HCT116 (cell line): ENCODE measurements at regions not wholly inside any gene's neighbourhood (a gene's known extent, or its start where the extent isn't known, plus 50 kb on each side); places are given as distances from the start of the nearest gene placed in this dataset.

ENCODE experiments used
- ATAC-seq: fragments of 200-7000 bp; cut with Tn5 transposase; 2 replicates; pipeline ENCODE4 v1.9.1; 2020; ENCODE audit warnings: mild to moderate bottlenecking, moderate library complexity
- BruUV-seq: library from RNA; stranded (reverse); fragments of 400-500 nt; replicated peaks from 2 replicates; lab custom pipeline; 2021; lab: Mats Ljungman, UMichigan
- CTCF ChIA-PET: fragments of 300-600 bp; sonication (Branson Sonifier 250); formaldehyde crosslinking; loops from one replicate; lab custom pipeline; 2021; ENCODE audit warnings: antibody characterized with exemption; lab: Charles Lee
- POLR2A ChIA-PET: fragments of 300-600, 350-600 bp; sonication (Branson Sonifier 250); formaldehyde crosslinking; loops from one replicate; lab custom pipeline; 2021; ENCODE audit warnings: antibody characterized with exemption; lab: Charles Lee
- RAD21 ChIA-PET, 2 experiments: fragments of 300-600 bp; sonication (Branson Sonifier 250); formaldehyde crosslinking; loops; one replicate each; lab custom pipeline; 2023; ENCODE audit warnings: low total read pairs in 2 of 2; ENCODE audit not compliant: uncharacterized antibody in 2 of 2, unreplicated experiment in 2 of 2, low non-redundant PET in 1 of 2; lab: Charles Lee
- DNase-seq: peaks from one replicate; pipeline ENCODE4 v3.0.0-alpha.2; 2010; ENCODE audit warnings: low read depth, low spot score
- H2AFZ ChIP-seq: fragments of 200-600 bp; shearing (Covaris generic), sonication (generic); 2 replicates; pipeline ENCODE4 v1.6.1; 2017; ENCODE audit warnings: low read depth, mixed run types, mixed read lengths, antibody characterized with exemption, low read length; ENCODE audit not compliant: poor library complexity, severe bottlenecking
- H3K27ac ChIP-seq: 2 replicates; pipeline ENCODE4 v1.5.1; 2012; ENCODE audit warnings: low read depth, low read length
- H3K27me3 ChIP-seq: fragments of 200-600 bp; sonication (generic); 2 replicates; pipeline ENCODE4 v1.6.1; 2016; ENCODE audit warnings: mixed run types, low read length, mixed read lengths; ENCODE audit not compliant: insufficient read depth
- H3K36me3 ChIP-seq, 2 experiments: fragments of 200-500 bp in 1 of 2; fragments of 200-600 bp in 1 of 2; sonication (Bioruptor generic) in 1 of 2; sonication (generic) in 1 of 2; 2 replicates each; pipeline versions ENCODE4 v1.5.1 to v1.6.1; 2014 to 2016; ENCODE audit warnings: low read length in 2 of 2, inconsistent platforms in 1 of 2, mixed read lengths in 1 of 2, mixed run types in 1 of 2; ENCODE audit not compliant: insufficient read depth in 2 of 2, control insufficient read depth in 1 of 2
- H3K4me1 ChIP-seq, 2 experiments: fragments of 200-600 bp in 1 of 2; sonication (generic) in 1 of 2; 2 replicates each; pipeline versions ENCODE4 v1.5.1 to v1.6.1; 2012 to 2017; ENCODE audit warnings: low read length in 2 of 2, inconsistent platforms in 1 of 2, mild to moderate bottlenecking in 1 of 2, mixed read lengths in 1 of 2, mixed run types in 1 of 2, moderate library complexity in 1 of 2; ENCODE audit not compliant: insufficient read depth in 2 of 2, control insufficient read depth in 1 of 2
- H3K4me2 ChIP-seq: fragments of 200-600 bp; sonication (generic); 2 replicates; pipeline ENCODE4 v1.6.1; 2017; ENCODE audit warnings: mixed run types, low read length, mixed read lengths
- H3K4me3 ChIP-seq, 2 experiments: fragments of 200-600 bp in 1 of 2; sonication (generic) in 1 of 2; replicated peaks in 1 of 2; 2 replicates each; pipeline ENCODE4 v1.5.1; 2011 to 2016; ENCODE audit warnings: low read length in 2 of 2, control low read depth in 1 of 2, low read depth in 1 of 2, mild to moderate bottlenecking in 1 of 2, mixed read lengths in 1 of 2, mixed run types in 1 of 2
- H3K79me2 ChIP-seq: fragments of 200-600 bp; sonication (generic); 2 replicates; pipeline ENCODE4 v1.6.1; 2017; ENCODE audit warnings: mild to moderate bottlenecking, mixed run types, low read length, moderate library complexity, mixed read lengths; ENCODE audit not compliant: insufficient read depth
- H3K9ac ChIP-seq: fragments of 200-600 bp; sonication (generic); 2 replicates; pipeline ENCODE4 v1.6.1; 2016; ENCODE audit warnings: low read length, mixed read lengths
- H3K9me2 ChIP-seq: fragments of 200-600 bp; sonication (generic), shearing (Covaris generic); 2 replicates; pipeline ENCODE4 v1.6.1; 2017; ENCODE audit warnings: mixed run types, mild to moderate bottlenecking, moderate library complexity; ENCODE audit not compliant: insufficient read depth
- H3K9me3 ChIP-seq, 2 experiments: fragments of 200-500 bp in 1 of 2; fragments of 200-600 bp in 1 of 2; sonication (Bioruptor generic) in 1 of 2; sonication (generic) in 1 of 2; 2 replicates each; pipeline ENCODE4 v1.6.1; 2014 to 2017; ENCODE audit warnings: low read length in 2 of 2, mixed read lengths in 2 of 2, inconsistent platforms in 1 of 2, low read depth in 1 of 2, mild to moderate bottlenecking in 1 of 2, mixed run types in 1 of 2, moderate library complexity in 1 of 2; ENCODE audit not compliant: control insufficient read depth in 1 of 2, insufficient read depth in 1 of 2
- H4K20me1 ChIP-seq: fragments of 200-600 bp; sonication (generic), shearing (Covaris generic); 2 replicates; pipeline ENCODE4 v1.6.1; 2017; ENCODE audit warnings: mixed run types, mild to moderate bottlenecking, moderate library complexity; ENCODE audit not compliant: insufficient read depth
- CBX3 ChIP-seq: IDR thresholded peaks from 2 replicates; pipeline ENCODE4 v1.6.1; 2012; ENCODE audit warnings: low read depth
- CEBPB ChIP-seq: IDR thresholded peaks from 2 replicates; pipeline ENCODE4 v1.6.1; 2012; ENCODE audit warnings: low read depth
- CTCF ChIP-seq, 3 experiments: fragments of 200-600 bp in 1 of 3; sonication (generic) in 1 of 3; IDR thresholded peaks in 2 of 3; conservative IDR thresholded peaks in 1 of 3; 2 replicates each; pipeline ENCODE4 v1.5.1; 2012 to 2017; ENCODE audit warnings: low read depth in 2 of 3, low read length in 2 of 3, antibody characterized with exemption in 1 of 3, borderline replicate concordance in 1 of 3, control low read depth in 1 of 3, mild to moderate bottlenecking in 1 of 3, mixed read lengths in 1 of 3, mixed run types in 1 of 3, moderate library complexity in 1 of 3; ENCODE audit not compliant: insufficient read depth in 1 of 3
- EZH2phosphoT487 ChIP-seq: fragments of 200-600 bp; IDR thresholded peaks from 2 replicates; pipeline ENCODE4 v1.6.1; 2018; ENCODE audit warnings: antibody characterized with exemption, borderline replicate concordance
- JUND ChIP-seq: IDR thresholded peaks from 2 replicates; pipeline ENCODE4 v1.6.1; 2012
- POLR2A ChIP-seq: IDR thresholded peaks from 2 replicates; pipeline ENCODE4 v1.7.0; 2011; ENCODE audit warnings: borderline replicate concordance; ENCODE audit not compliant: insufficient read depth, insufficient read length; ENCODE audit errors: extremely low read depth
- POLR2AphosphoS5 ChIP-seq: IDR thresholded peaks from 2 replicates; pipeline ENCODE4 v1.6.1; 2011; ENCODE audit warnings: mild to moderate bottlenecking, low read depth, low read length, moderate library complexity
- SP1 ChIP-seq: IDR thresholded peaks from 2 replicates; pipeline ENCODE4 v1.6.1; 2012; ENCODE audit warnings: low read depth
- SRF ChIP-seq: IDR thresholded peaks from 2 replicates; pipeline ENCODE4 v1.6.1; 2012; ENCODE audit warnings: low read depth
- TCF7L2 ChIP-seq: IDR thresholded peaks from 2 replicates; pipeline ENCODE4 v1.7.0; 2011; ENCODE audit warnings: borderline replicate concordance, inconsistent platforms; ENCODE audit not compliant: insufficient read depth, insufficient read length; ENCODE audit errors: extremely low read depth
- ZFX ChIP-seq: fragments of 450-650 bp; IDR thresholded peaks from 2 replicates; pipeline ENCODE4 v1.6.1; 2017
- intact Hi-C: fragments of 100-400 bp; cut with micrococcal nuclease; formaldehyde crosslinking; loops from 2 replicates; pipeline ENCODE4 v1.10.0; 2022

GRCh38 chr3:76129441-76129840 lies 344.1 kb upstream of the ZNF717 start:
- POLR2A ChIA-PET = no interaction called here
- ATAC-seq (no peak), DNase-seq (no peak)
- no peak overlapping the region for H2AFZ ChIP-seq
- no peaks in the 10 kb centered on the region for H3K79me2 ChIP-seq
- TF ChIP-seq SP1 = no peak
- no peak for TF ChIP-seq CTCF (IDR thresholded peaks at IDR 0.05 in 2 of 3, conservative IDR thresholded peaks at IDR 0.05 in 1 of 3; ENCODE audit: borderline replicate concordance in 1 of 3, insufficient read depth in 1 of 3, low read depth in 2 of 3, low read length in 2 of 3)
- no peak for TF ChIP-seq ZFX
- no peak for TF ChIP-seq CBX3
- TF ChIP-seq CEBPB = no peak
- no peak for TF ChIP-seq POLR2A
- H3K9me3 ChIP-seq = peaks cover 7 to 21% of the 10 kb centered on the region in 2 experiments; a peak in 3 of 4 replicates
- H3K4me2 ChIP-seq = no peak overlapping the region
- CTCF ChIA-PET = no interaction called here
- intact Hi-C loops = no loop called here
- no TSS peak for BruUV-seq
- H3K36me3 ChIP-seq = no peaks in the 10 kb centered on the region
- no peaks in the 10 kb centered on the region for H3K9me2 ChIP-seq
- no peak overlapping the region for H3K27ac ChIP-seq
- no peaks in the 10 kb centered on the region for H3K4me1 ChIP-seq
- RAD21 ChIA-PET = no interaction called here
- H3K27me3 ChIP-seq = no peaks in the 10 kb centered on the region
- no peaks in the 10 kb centered on the region for H4K20me1 ChIP-seq
- H3K4me3 ChIP-seq = no peak overlapping the region
- H3K9ac ChIP-seq = no peak overlapping the region

- BruUV-seq = no TSS peak
- no peak overlapping the region for H2AFZ ChIP-seq
- intact Hi-C loops = no loop called here
- ATAC-seq = no peak
- H3K4me1 ChIP-seq = no peaks in the 10 kb centered on the region
- H3K9me2 ChIP-seq = no peaks in the 10 kb centered on the region
- H4K20me1 ChIP-seq = no peaks in the 10 kb centered on the region
- ChIA-PET POLR2A (no interaction called here), CTCF (no interaction called here), RAD21 (no interaction called here)
- no peak overlapping the region for H3K4me2 ChIP-seq
- peaks cover 0 to 19% of the 10 kb centered on the region in 2 experiments; a peak in 3 of 4 replicates for H3K9me3 ChIP-seq
- no peak overlapping the region for H3K4me3 ChIP-seq
- H3K9ac ChIP-seq = no peak overlapping the region
- DNase-seq = no peak
- H3K27me3 ChIP-seq = no peaks in the 10 kb centered on the region
- H3K36me3 ChIP-seq = no peaks in the 10 kb centered on the region
- H3K27ac ChIP-seq = no peak overlapping the region
- no peaks in the 10 kb centered on the region for H3K79me2 ChIP-seq
- TF ChIP-seq POLR2AphosphoS5 = no peak
- no peak for TF ChIP-seq SRF
- no peak for TF ChIP-seq SP1
- TF ChIP-seq EZH2phosphoT487 = no peak
- TF ChIP-seq CEBPB = no peak
- TF ChIP-seq JUND = no peak
- no peak for TF ChIP-seq TCF7L2
- no peak for TF ChIP-seq CTCF (IDR thresholded peaks at IDR 0.05 in 2 of 3, conservative IDR thresholded peaks at IDR 0.05 in 1 of 3; ENCODE audit: borderline replicate concordance in 1 of 3, insufficient read depth in 1 of 3, low read depth in 2 of 3, low read length in 2 of 3)
These were observed 346.2 kb upstream of the ZNF717 start for GRCh38 chr3:76131396-76132153.
